T-cell (primary cell): ENCODE measurements at regions not wholly inside any gene's neighbourhood (a gene's known extent, or its start where the extent isn't known, plus 50 kb on each side); places are given as distances from the start of the nearest gene placed in this dataset.
"Not testable (repeated sequence)": the region's sequence is repeated elsewhere in the genome, so short reads cannot be mapped to it uniquely, and the experiment has no call there.

Experiments used
- ATAC-seq, 4 experiments: fragments of 200-7000 bp in 3 of 4; fragments of 150-1000 bp in 1 of 4; cut with Tn5 transposase; replicated peaks in 1 of 4; 1 replicate in 3 of 4; 2 replicates in 1 of 4; pipeline ENCODE4 v1.10.0; 2021; ENCODE audit warnings: moderate library complexity in 3 of 4, mild to moderate bottlenecking in 2 of 4, moderate number of reproducible peaks in 1 of 4
- CTCF ChIA-PET, 2 donors: fragments of 300-600 bp; sonication (Branson Sonifier 250); formaldehyde crosslinking; loops; one replicate each; lab custom pipeline; 2022; ENCODE audit warnings: antibody characterized with exemption in 2 of 2; lab: Charles Lee
- POLR2A ChIA-PET, 2 donors: fragments of 300-600 bp; sonication (Branson Sonifier 250); formaldehyde crosslinking; loops; one replicate each; lab custom pipeline; 2022; ENCODE audit warnings: antibody characterized with exemption in 2 of 2; lab: Charles Lee
- DNase-seq, 35 experiments: peaks; one replicate each; pipeline versions ENCODE4 v3.0.0 to v3.0.0-alpha.2; 2013 to 2023
- H3K27ac ChIP-seq: one replicate; pipeline ENCODE4 v1.5.1; 2013; ENCODE audit warnings: low read length
- H3K27me3 ChIP-seq, 2 experiments: replicated peaks in 1 of 2; 1 replicate in 1 of 2; 2 replicates in 1 of 2; pipeline versions ENCODE4 v1.6.1 to v1.7.0; 2013; ENCODE audit warnings: low read length in 1 of 2, mixed read lengths in 1 of 2; ENCODE audit not compliant: control insufficient read depth in 2 of 2, insufficient read depth in 2 of 2; ENCODE audit errors: extremely low read depth in 1 of 2
- H3K36me3 ChIP-seq, 2 donors: 1 replicate in 1 of 2; 2 replicates in 1 of 2; pipeline versions ENCODE4 v1.6.1 to v1.7.0; 2013; ENCODE audit warnings: low read length in 1 of 2; ENCODE audit not compliant: control insufficient read depth in 2 of 2, insufficient read depth in 1 of 2; ENCODE audit errors: extremely low read depth in 1 of 2
- H3K4me1 ChIP-seq, 2 experiments: 1 replicate in 1 of 2; 2 replicates in 1 of 2; pipeline versions ENCODE4 v1.6.1 to v1.7.0; 2013; ENCODE audit warnings: low read length in 2 of 2, mixed read lengths in 1 of 2; ENCODE audit not compliant: insufficient read depth in 2 of 2, control insufficient read depth in 1 of 2; ENCODE audit errors: extremely low read depth in 1 of 2
- H3K4me3 ChIP-seq, 2 donors: 1 replicate in 1 of 2; 2 replicates in 1 of 2; pipeline versions ENCODE4 v1.5.1 to v1.7.0; 2013; ENCODE audit warnings: mild to moderate bottlenecking in 2 of 2, low read length in 1 of 2, moderate library complexity in 1 of 2; ENCODE audit not compliant: control insufficient read depth in 1 of 2; ENCODE audit errors: extremely low read depth in 1 of 2
- H3K9me3 ChIP-seq: 2 replicates; pipeline ENCODE4 v1.7.0; 2013
- H3K27ac Mint-ChIP-seq, 2 donors: one replicate each; pipeline ENCODE4 v1.8.0; 2020 to 2021; ENCODE audit warnings: mild to moderate bottlenecking in 2 of 2, mixed read lengths in 2 of 2
- H3K27me3 Mint-ChIP-seq, 2 donors: one replicate each; pipeline ENCODE4 v1.8.0; 2021 to 2022; ENCODE audit warnings: mixed read lengths in 2 of 2
- H3K36me3 Mint-ChIP-seq: one replicate; pipeline ENCODE4 v1.8.0; 2021; ENCODE audit warnings: mixed read lengths
- H3K4me1 Mint-ChIP-seq, 3 donors: one replicate each; pipeline ENCODE4 v1.8.0; 2020 to 2022; ENCODE audit warnings: mixed read lengths in 3 of 3, mild to moderate bottlenecking in 1 of 3
- H3K4me3 Mint-ChIP-seq, 3 donors: one replicate each; pipeline ENCODE4 v1.8.0; 2020 to 2022; ENCODE audit warnings: mild to moderate bottlenecking in 3 of 3, mixed read lengths in 3 of 3, moderate library complexity in 3 of 3
- H3K9me3 Mint-ChIP-seq, 3 donors: one replicate each; pipeline ENCODE4 v1.8.0; 2020 to 2022; ENCODE audit warnings: mixed read lengths in 3 of 3
- WGBS: methylation state at CpG from one replicate; pipeline ENCODE4 v1.1.5; 2013; ENCODE audit warnings: missing lambda C conversion rate; ENCODE audit not compliant: insufficient coverage; 5-methylcytosine and 5-hydroxymethylcytosine counted together

GRCh38 chr13:40351537-40352379, 314.7 kb downstream of the FOXO1 start:
- Histone ChIP-seq H3K4me1 (peaks cover 2 to 8% of the 10 kb centered on the region in 2 experiments), H3K4me3 (no peak overlapping the region), H3K27ac (no peak overlapping the region), H3K27me3 (no peaks in the 10 kb centered on the region), H3K9me3 (no peaks in the 10 kb centered on the region), H3K36me3 (no peaks in the 10 kb centered on the region)
- Mint-ChIP-seq H3K9me3 (no peaks in the 10 kb centered on the region), H3K36me3 (no peaks in the 10 kb centered on the region), H3K27ac (peak overlapping the region in 1 of 2 donors; percentile 19), H3K4me1 (peaks cover 0 to 45% (median 22%) of the 10 kb centered on the region in 3 donors), H3K4me3 (no peak overlapping the region), H3K27me3 (no peaks in the 10 kb centered on the region)
- ChIA-PET POLR2A (no interaction called here), CTCF (no interaction called here)
- DNase-seq (no peak), ATAC-seq (no peak)
- WGBS: 97% methylated on average over 8 of the region's 9 CpGs

GRCh38 chr13:40352380-40352778, 314.1 kb downstream of the FOXO1 start:
- ChIA-PET POLR2A (no interaction called here), CTCF (no interaction called here)
- H3K4me1 ChIP-seq: peaks cover 2 to 8% of the 10 kb centered on the region in 2 experiments
- no peaks in the 10 kb centered on the region for H3K27me3 ChIP-seq
- no peaks in the 10 kb centered on the region for H3K36me3 ChIP-seq
- Mint-ChIP-seq H3K9me3 (no peaks in the 10 kb centered on the region), H3K27ac (no peak overlapping the region), H3K27me3 (no peaks in the 10 kb centered on the region), H3K4me1 (peaks cover 0 to 45% (median 22%) of the 10 kb centered on the region in 3 donors), H3K4me3 (no peak overlapping the region), H3K36me3 (no peaks in the 10 kb centered on the region)
- H3K9me3 ChIP-seq: no peaks in the 10 kb centered on the region
- no peak overlapping the region for H3K27ac ChIP-seq
- H3K4me3 ChIP-seq: no peak overlapping the region
- WGBS: 95% methylated on average over 9 of the region's 9 CpGs
- no peak for ATAC-seq
- DNase-seq: no peak

GRCh38 chr13:40352802-40353562, 313.5 kb downstream of the FOXO1 start:
- Mint-ChIP-seq H3K36me3 (no peaks in the 10 kb centered on the region), H3K27me3 (no peaks in the 10 kb centered on the region), H3K9me3 (no peaks in the 10 kb centered on the region), H3K4me1 (peaks cover 0 to 42% (median 22%) of the 10 kb centered on the region in 3 donors), H3K27ac (no peak overlapping the region), H3K4me3 (no peak overlapping the region)
- ChIA-PET POLR2A (no interaction called here), CTCF (interaction anchor here in 1 of 2 donors (0.6 kb wide), 1 partner anchor 84 kb away, joined by 5 read pairs; no protein-coding TSS in a partner anchor)
- Histone ChIP-seq H3K4me3 (no peak overlapping the region), H3K4me1 (peaks cover 2 to 8% of the 10 kb centered on the region in 2 experiments), H3K27ac (no peak overlapping the region), H3K27me3 (no peaks in the 10 kb centered on the region), H3K36me3 (no peaks in the 10 kb centered on the region), H3K9me3 (no peaks in the 10 kb centered on the region)
- WGBS: 83% methylated on average over 5 of the region's 6 CpGs
- DNase-seq: no peak
- no peak for ATAC-seq

GRCh38 chr13:40355126-40355724, 311.2 kb downstream of the FOXO1 start:
- Histone ChIP-seq H3K36me3 (no peaks in the 10 kb centered on the region), H3K4me3 (no peak overlapping the region), H3K9me3 (no peaks in the 10 kb centered on the region), H3K27me3 (no peaks in the 10 kb centered on the region), H3K4me1 (peaks cover 2 to 8% of the 10 kb centered on the region in 2 experiments), H3K27ac (no peak overlapping the region)
- Mint-ChIP-seq H3K36me3 (no peaks in the 10 kb centered on the region), H3K4me3 (peak overlapping the region in 1 of 3 donors; percentile 53), H3K4me1 (peaks cover 0 to 38% (median 22%) of the 10 kb centered on the region in 3 donors), H3K9me3 (no peaks in the 10 kb centered on the region), H3K27me3 (no peaks in the 10 kb centered on the region), H3K27ac (peak overlapping the region in 1 of 2 donors; percentile 48)
- ATAC-seq (no peak), DNase-seq (no peak)
- CTCF ChIA-PET: no interaction called here
- POLR2A ChIA-PET: no interaction called here
- WGBS: 86% methylated on average over 3 of the region's 6 CpGs

- Histone ChIP-seq H3K4me1 (peaks cover 2 to 8% of the 10 kb centered on the region in 2 experiments), H3K36me3 (no peaks in the 10 kb centered on the region), H3K27ac (no peak overlapping the region), H3K27me3 (no peaks in the 10 kb centered on the region), H3K9me3 (no peaks in the 10 kb centered on the region), H3K4me3 (no peak overlapping the region)
- Mint-ChIP-seq H3K4me1 (peaks cover 0 to 38% (median 22%) of the 10 kb centered on the region in 3 donors), H3K36me3 (no peaks in the 10 kb centered on the region), H3K27me3 (no peaks in the 10 kb centered on the region), H3K9me3 (no peaks in the 10 kb centered on the region), H3K4me3 (peak overlapping the region in 1 of 3 donors; percentile 53), H3K27ac (peak overlapping the region in 1 of 2 donors; percentile 11)
- ChIA-PET POLR2A (no interaction called here), CTCF (no interaction called here)
- ATAC-seq: no peak
- no peak for DNase-seq
- 96% methylated on average over 6 of the region's 6 CpGs for WGBS
Measured at GRCh38 chr13:40356011-40356410, 310.4 kb downstream of the FOXO1 start.

GRCh38 chr13:40356458-40356857, 310.0 kb downstream of the FOXO1 start:
- CTCF ChIA-PET, POLR2A ChIA-PET, H3K9me3 Mint-ChIP-seq, H3K36me3 ChIP-seq, H3K27ac ChIP-seq, H3K36me3 Mint-ChIP-seq, H3K27me3 Mint-ChIP-seq, H3K27me3 ChIP-seq, ATAC-seq, H3K4me1 ChIP-seq, H3K9me3 ChIP-seq, H3K27ac Mint-ChIP-seq, H3K4me3 ChIP-seq: not testable (repeated sequence)
- 86% methylated on average over 11 of the region's 22 CpGs for WGBS
- Mint-ChIP-seq H3K4me3 (peak overlapping the region in 1 of 3 donors; percentile 53), H3K4me1 (peaks cover 0 to 37% (median 22%) of the 10 kb centered on the region in 3 donors)
- DNase-seq: peak in 3 of 35 experiments; percentile 11 to 31 (median 19)
